Astrocyte of the cerebellum (primary cell): ENCODE measurements at regions not wholly inside any gene's neighbourhood (a gene's known extent, or its start where the extent isn't known, plus 50 kb on each side); places are given as distances from the start of the nearest gene placed in this dataset.

ENCODE experiments used
- DNase-seq: peaks from one replicate; pipeline ENCODE4 v3.0.0-alpha.2; 2011; ENCODE audit warnings: low read depth
- H3K4me3 ChIP-seq: 2 replicates; pipeline ENCODE4 v1.5.1; 2011; ENCODE audit warnings: mild to moderate bottlenecking, low read depth, low read length, moderate library complexity
- CTCF ChIP-seq: IDR thresholded peaks from 2 replicates; pipeline ENCODE4 v1.5.1; 2012; ENCODE audit warnings: low read length, low read depth, moderate library complexity, mild to moderate bottlenecking; ENCODE audit errors: missing control alignments
- in situ Hi-C: cut with HindIII; loops from 2 replicates; pipeline ENCODE4 v1.10.0; 2017; ENCODE audit warnings: low sequenced_read_pairs

GRCh38 chr2:193581807-193582206, 1387.1 kb upstream of the TMEFF2 start:
- TF ChIP-seq CTCF = no peak
- DNase-seq = no peak
- in situ Hi-C loops = no loop called here
- H3K4me3 ChIP-seq = no peak overlapping the region

GRCh38 chr2:193580176-193580950, 1385.6 kb upstream of the TMEFF2 start:
- no peak overlapping the region for H3K4me3 ChIP-seq
- in situ Hi-C loops = no loop called here
- DNase-seq = no peak
- no peak for TF ChIP-seq CTCF

GRCh38 chr2:193566886-193567285, 1372.2 kb upstream of the TMEFF2 start:
- no peak overlapping the region for H3K4me3 ChIP-seq
- in situ Hi-C loops = no loop called here
- no peak for DNase-seq
- no peak for TF ChIP-seq CTCF

- in situ Hi-C loops = no loop called here
- DNase-seq = no peak
- no peak overlapping the region for H3K4me3 ChIP-seq
- no peak for TF ChIP-seq CTCF
Measured at GRCh38 chr2:193566276-193566675, 1371.5 kb upstream of the TMEFF2 start.

GRCh38 chr2:193562031-193562430, 1367.3 kb upstream of the TMEFF2 start:
- TF ChIP-seq CTCF = no peak
- no peak overlapping the region for H3K4me3 ChIP-seq
- in situ Hi-C loops = no loop called here
- no peak for DNase-seq

GRCh38 chr2:193561054-193561453, 1366.3 kb upstream of the TMEFF2 start:
- no peak for TF ChIP-seq CTCF
- no peak overlapping the region for H3K4me3 ChIP-seq
- no peak for DNase-seq
- in situ Hi-C loops = no loop called here
